HepG2 (cell line): ENCODE measurements at regions not wholly inside any gene's neighbourhood (a gene's known extent, or its start where the extent isn't known, plus 50 kb on each side); places are given as distances from the start of the nearest gene placed in this dataset.

Source experiments
- ATAC-seq: fragments of 200-7000 bp; cut with Tn5 transposase; 3 replicates; pipeline ENCODE4 v1.9.1; 2020; ENCODE audit warnings: mild to moderate bottlenecking, moderate library complexity
- BruUV-seq: library from RNA; stranded (reverse); fragments of 400-500 nt; replicated peaks from 2 replicates; lab custom pipeline; 2021; lab: Mats Ljungman, UMichigan
- CTCF ChIA-PET: fragments of 300-600 bp; formaldehyde crosslinking; extraction: SDS; loops from one replicate; lab custom pipeline; 2021; ENCODE audit warnings: low total read pairs, inconsistent platforms, low intra/inter-chr PET ratio; lab: Yijun Ruan, JAX
- POLR2A ChIA-PET: fragments of 350-600 bp; sonication (Branson Sonifier 250); formaldehyde crosslinking; loops from one replicate; lab custom pipeline; 2020; ENCODE audit warnings: antibody characterized with exemption, inconsistent platforms; lab: Yijun Ruan, JAX
- DNase-seq: peaks from one replicate; pipeline ENCODE4 v3.0.0-alpha.2; 2015; ENCODE audit warnings: low spot score
- FAIRE-seq: peaks from 3 replicates; lab custom pipeline; 2011; peaks lifted over from hg19 to GRCh38; lab: Jason Lieb, UNC
- H2AFZ ChIP-seq: one replicate; pipeline ENCODE4 v1.6.1; 2011; ENCODE audit warnings: low read length, inconsistent platforms
- H3K27ac ChIP-seq: fragments of 300-600 bp; 3 replicates; pipeline ENCODE4 v1.8.0; 2011; ENCODE audit warnings: mixed run types, mild to moderate bottlenecking, mixed read lengths, low read length, inconsistent platforms; ENCODE audit not compliant: insufficient read depth; ENCODE audit errors: extremely low read length
- H3K27me3 ChIP-seq, 2 experiments: fragments of 200-600 bp in 1 of 2; 2 replicates in 1 of 2; 3 replicates in 1 of 2; pipeline versions ENCODE4 v1.6.0 to v1.8.0; 2011; ENCODE audit warnings: low read length in 2 of 2, mild to moderate bottlenecking in 2 of 2, moderate library complexity in 2 of 2, inconsistent platforms in 1 of 2; ENCODE audit not compliant: insufficient read depth in 2 of 2, control insufficient read depth in 1 of 2
- H3K36me3 ChIP-seq, 2 experiments: fragments of 200-600 bp in 1 of 2; replicated peaks in 1 of 2; 2 replicates in 1 of 2; 3 replicates in 1 of 2; pipeline versions ENCODE4 v1.5.1 to v1.8.0; 2011; ENCODE audit warnings: low read length in 2 of 2, inconsistent platforms in 1 of 2; ENCODE audit not compliant: insufficient read depth in 2 of 2, control insufficient read depth in 1 of 2
- H3K4me1 ChIP-seq: 2 replicates; pipeline ENCODE4 v1.5.1; 2012; ENCODE audit warnings: low read length, inconsistent platforms; ENCODE audit not compliant: insufficient read depth
- H3K4me2 ChIP-seq: 2 replicates; pipeline ENCODE4 v1.6.0; 2011; ENCODE audit warnings: low read depth, low read length, inconsistent platforms
- H3K4me3 ChIP-seq, 3 experiments: fragments of 200-600 bp in 1 of 3; sonication (generic), shearing (Covaris generic) in 1 of 3; replicated peaks in 1 of 3; 2 replicates each; pipeline ENCODE4 v1.5.1; 2011 to 2016; ENCODE audit warnings: low read length in 3 of 3, inconsistent platforms in 2 of 3, low read depth in 2 of 3, mild to moderate bottlenecking in 2 of 3, control low read depth in 1 of 3, mixed read lengths in 1 of 3; ENCODE audit not compliant: insufficient read depth in 1 of 3
- H3K79me2 ChIP-seq: one replicate; pipeline ENCODE4 v1.6.1; 2011; ENCODE audit warnings: low read length, inconsistent platforms; ENCODE audit not compliant: insufficient read depth
- H3K9ac ChIP-seq: 2 replicates; pipeline ENCODE4 v1.6.0; 2011; ENCODE audit warnings: mild to moderate bottlenecking, low read depth, low read length, inconsistent platforms; ENCODE audit not compliant: insufficient read depth
- H3K9me3 ChIP-seq: 2 replicates; pipeline ENCODE4 v1.5.1; 2012; ENCODE audit warnings: mild to moderate bottlenecking, low read length
- H4K20me1 ChIP-seq: 2 replicates; pipeline ENCODE4 v1.6.0; 2011; ENCODE audit warnings: inconsistent platforms, mild to moderate bottlenecking, low read length, moderate library complexity; ENCODE audit not compliant: insufficient read depth
- AGO1 ChIP-seq: fragments of 200-400 bp; formaldehyde crosslinking; IDR thresholded peaks from 2 replicates; pipeline ENCODE4 v1.6.1; 2017; ENCODE audit warnings: mild to moderate bottlenecking, low read depth, low read length, moderate library complexity; ENCODE audit not compliant: poor library complexity, severe bottlenecking
- BHLHE40 ChIP-seq: IDR thresholded peaks from 2 replicates; pipeline ENCODE4 v1.6.1; 2011; ENCODE audit warnings: low read length, improper control_type of control experiment
- GZF1 ChIP-seq: sonication (generic); formaldehyde crosslinking; IDR thresholded peaks from 2 replicates; pipeline ENCODE4 v1.5.1; 2020; ENCODE audit warnings: mild to moderate bottlenecking, missing genetic modification reagents
- HMG20B ChIP-seq: conservative IDR thresholded peaks from 2 replicates; pipeline ENCODE4 v1.6.1; 2016; ENCODE audit warnings: missing genetic modification reagents, missing compliant biosample characterization
- KAT7 ChIP-seq: IDR thresholded peaks from 2 replicates; pipeline ENCODE4 v1.6.1; 2018; ENCODE audit warnings: borderline replicate concordance, missing compliant biosample characterization
- KLF16 ChIP-seq, 2 experiments: sonication (generic) in 1 of 2; formaldehyde crosslinking in 1 of 2; IDR thresholded peaks; 2 replicates each; pipeline versions ENCODE4 v1.6.1 to v1.8.0; 2016 to 2023; ENCODE audit warnings: missing genetic modification reagents in 2 of 2, missing compliant biosample characterization in 1 of 2
- PCBP2 ChIP-seq: fragments of 200-400 bp; formaldehyde crosslinking; optimal IDR thresholded peaks from 2 replicates; pipeline ENCODE3; 2018; ENCODE audit warnings: low read length, low read depth; ENCODE audit not compliant: poor library complexity, severe bottlenecking
- ZFP37 ChIP-seq: sonication (generic); formaldehyde crosslinking; IDR thresholded peaks from 2 replicates; pipeline ENCODE4 v1.4.0; 2020; ENCODE audit warnings: missing genetic modification reagents, borderline replicate concordance
- ZMYM2 ChIP-seq: sonication (generic); formaldehyde crosslinking; IDR thresholded peaks from 2 replicates; pipeline ENCODE4 v1.8.0; 2022; ENCODE audit warnings: mild to moderate bottlenecking, missing genetic modification reagents
- ZNF354B ChIP-seq: sonication (generic); formaldehyde crosslinking; IDR thresholded peaks from 2 replicates; pipeline ENCODE4 v1.8.0; 2022; ENCODE audit warnings: mild to moderate bottlenecking, missing genetic modification reagents
- ZNF558 ChIP-seq: sonication (generic); formaldehyde crosslinking; IDR thresholded peaks from 2 replicates; pipeline ENCODE4 v1.9.0; 2022; ENCODE audit warnings: mild to moderate bottlenecking, missing genetic modification reagents, borderline replicate concordance
- WGBS: methylation state at CpG from one replicate; pipeline ENCODE4 v1.1.6; 2017; ENCODE audit warnings: low lambda C conversion rate; 5-methylcytosine and 5-hydroxymethylcytosine counted together
- in situ Hi-C: cut with HindIII; loops from 2 replicates; pipeline ENCODE4 v1.10.0; 2017; ENCODE audit warnings: low pct_unique_long_range_greater_than_20kb; ENCODE audit not compliant: extremely low pct_ligation_motif_present
- intact Hi-C: fragments of 100-400 bp; cut with micrococcal nuclease; formaldehyde crosslinking; loops from one replicate; pipeline ENCODE4 v1.10.0; 2022; ENCODE audit not compliant: unreplicated experiment
- TF ChIP-seq, protein P1 (sequence below): sonication (generic); formaldehyde crosslinking; IDR thresholded peaks from 2 replicates; pipeline ENCODE4 v1.4.0; 2020; ENCODE audit warnings: missing genetic modification reagents, borderline replicate concordance
- TF ChIP-seq, protein P2 (sequence below): sonication (generic); formaldehyde crosslinking; IDR thresholded peaks from 2 replicates; pipeline ENCODE4 v1.4.0; 2020; ENCODE audit warnings: missing genetic modification reagents, borderline replicate concordance
- TF ChIP-seq, protein P3 (sequence below): sonication (generic); formaldehyde crosslinking; IDR thresholded peaks from 2 replicates; pipeline ENCODE4 v1.4.0; 2020; ENCODE audit warnings: mild to moderate bottlenecking, missing genetic modification reagents

DNA sequence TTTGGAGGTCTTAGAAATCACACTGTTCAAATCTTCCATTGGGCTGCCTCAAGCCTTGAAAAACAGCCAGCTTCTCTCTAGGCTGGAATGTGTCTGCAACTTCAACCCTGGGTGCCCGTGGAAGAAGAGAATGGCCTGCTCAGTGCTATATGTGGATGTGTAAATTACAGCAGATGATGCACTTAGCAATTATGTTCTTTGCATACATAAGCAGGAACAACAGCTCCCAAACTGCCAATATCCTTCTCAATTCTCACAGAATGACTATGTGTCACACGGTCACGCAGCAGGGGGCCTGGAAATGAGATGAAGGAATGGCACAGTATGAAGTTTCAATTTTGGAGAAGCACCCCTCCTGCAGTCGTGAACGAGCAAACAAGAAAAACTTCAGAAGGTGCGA lies 175.2 kb upstream of the SMARCA2 start (continued):
- TF ChIP-seq, protein P1, sequence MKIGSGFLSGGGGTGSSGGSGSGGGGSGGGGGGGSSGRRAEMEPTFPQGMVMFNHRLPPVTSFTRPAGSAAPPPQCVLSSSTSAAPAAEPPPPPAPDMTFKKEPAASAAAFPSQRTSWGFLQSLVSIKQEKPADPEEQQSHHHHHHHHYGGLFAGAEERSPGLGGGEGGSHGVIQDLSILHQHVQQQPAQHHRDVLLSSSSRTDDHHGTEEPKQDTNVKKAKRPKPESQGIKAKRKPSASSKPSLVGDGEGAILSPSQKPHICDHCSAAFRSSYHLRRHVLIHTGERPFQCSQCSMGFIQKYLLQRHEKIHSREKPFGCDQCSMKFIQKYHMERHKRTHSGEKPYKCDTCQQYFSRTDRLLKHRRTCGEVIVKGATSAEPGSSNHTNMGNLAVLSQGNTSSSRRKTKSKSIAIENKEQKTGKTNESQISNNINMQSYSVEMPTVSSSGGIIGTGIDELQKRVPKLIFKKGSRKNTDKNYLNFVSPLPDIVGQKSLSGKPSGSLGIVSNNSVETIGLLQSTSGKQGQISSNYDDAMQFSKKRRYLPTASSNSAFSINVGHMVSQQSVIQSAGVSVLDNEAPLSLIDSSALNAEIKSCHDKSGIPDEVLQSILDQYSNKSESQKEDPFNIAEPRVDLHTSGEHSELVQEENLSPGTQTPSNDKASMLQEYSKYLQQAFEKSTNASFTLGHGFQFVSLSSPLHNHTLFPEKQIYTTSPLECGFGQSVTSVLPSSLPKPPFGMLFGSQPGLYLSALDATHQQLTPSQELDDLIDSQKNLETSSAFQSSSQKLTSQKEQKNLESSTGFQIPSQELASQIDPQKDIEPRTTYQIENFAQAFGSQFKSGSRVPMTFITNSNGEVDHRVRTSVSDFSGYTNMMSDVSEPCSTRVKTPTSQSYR (CRISPR knock-in tag), result no peak
- TF ChIP-seq HMG20B (CRISPR knock-in tag) (no peak), AGO1 (no peak)

DNA sequence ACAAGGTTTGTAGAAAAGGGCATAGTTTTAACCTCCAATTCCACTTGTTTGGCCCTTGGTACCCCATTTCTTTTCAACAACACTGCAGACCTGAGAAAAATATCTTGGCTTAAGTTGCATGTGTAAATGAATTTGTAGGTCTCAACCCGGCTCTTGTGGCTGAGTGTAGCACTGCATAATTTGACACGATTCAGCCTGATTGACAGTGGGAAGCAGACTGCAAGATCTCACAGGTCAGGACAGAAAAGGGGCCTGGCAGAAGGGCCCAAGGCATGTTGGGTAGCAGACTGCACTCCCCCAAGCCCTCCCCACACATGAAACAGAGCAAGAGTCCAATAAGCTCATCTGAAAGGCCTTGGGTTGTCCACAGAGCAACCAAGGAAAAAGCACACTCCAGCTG lies 169.7 kb upstream of the SMARCA2 start:
- TF ChIP-seq, protein P2, sequence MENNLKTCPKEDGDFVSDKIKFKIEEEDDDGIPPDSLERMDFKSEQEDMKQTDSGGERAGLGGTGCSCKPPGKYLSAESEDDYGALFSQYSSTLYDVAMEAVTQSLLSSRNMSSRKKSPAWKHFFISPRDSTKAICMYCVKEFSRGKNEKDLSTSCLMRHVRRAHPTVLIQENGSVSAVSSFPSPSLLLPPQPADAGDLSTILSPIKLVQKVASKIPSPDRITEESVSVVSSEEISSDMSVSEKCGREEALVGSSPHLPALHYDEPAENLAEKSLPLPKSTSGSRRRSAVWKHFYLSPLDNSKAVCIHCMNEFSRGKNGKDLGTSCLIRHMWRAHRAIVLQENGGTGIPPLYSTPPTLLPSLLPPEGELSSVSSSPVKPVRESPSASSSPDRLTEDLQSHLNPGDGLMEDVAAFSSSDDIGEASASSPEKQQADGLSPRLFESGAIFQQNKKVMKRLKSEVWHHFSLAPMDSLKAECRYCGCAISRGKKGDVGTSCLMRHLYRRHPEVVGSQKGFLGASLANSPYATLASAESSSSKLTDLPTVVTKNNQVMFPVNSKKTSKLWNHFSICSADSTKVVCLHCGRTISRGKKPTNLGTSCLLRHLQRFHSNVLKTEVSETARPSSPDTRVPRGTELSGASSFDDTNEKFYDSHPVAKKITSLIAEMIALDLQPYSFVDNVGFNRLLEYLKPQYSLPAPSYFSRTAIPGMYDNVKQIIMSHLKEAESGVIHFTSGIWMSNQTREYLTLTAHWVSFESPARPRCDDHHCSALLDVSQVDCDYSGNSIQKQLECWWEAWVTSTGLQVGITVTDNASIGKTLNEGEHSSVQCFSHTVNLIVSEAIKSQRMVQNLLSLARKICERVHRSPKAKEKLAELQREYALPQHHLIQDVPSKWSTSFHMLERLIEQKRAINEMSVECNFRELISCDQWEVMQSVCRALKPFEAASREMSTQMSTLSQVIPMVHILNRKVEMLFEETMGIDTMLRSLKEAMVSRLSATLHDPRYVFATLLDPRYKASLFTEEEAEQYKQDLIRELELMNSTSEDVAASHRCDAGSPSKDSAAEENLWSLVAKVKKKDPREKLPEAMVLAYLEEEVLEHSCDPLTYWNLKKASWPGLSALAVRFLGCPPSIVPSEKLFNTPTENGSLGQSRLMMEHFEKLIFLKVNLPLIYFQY, result no peak
- TF ChIP-seq GZF1, result no peak
- TF ChIP-seq, protein P3, sequence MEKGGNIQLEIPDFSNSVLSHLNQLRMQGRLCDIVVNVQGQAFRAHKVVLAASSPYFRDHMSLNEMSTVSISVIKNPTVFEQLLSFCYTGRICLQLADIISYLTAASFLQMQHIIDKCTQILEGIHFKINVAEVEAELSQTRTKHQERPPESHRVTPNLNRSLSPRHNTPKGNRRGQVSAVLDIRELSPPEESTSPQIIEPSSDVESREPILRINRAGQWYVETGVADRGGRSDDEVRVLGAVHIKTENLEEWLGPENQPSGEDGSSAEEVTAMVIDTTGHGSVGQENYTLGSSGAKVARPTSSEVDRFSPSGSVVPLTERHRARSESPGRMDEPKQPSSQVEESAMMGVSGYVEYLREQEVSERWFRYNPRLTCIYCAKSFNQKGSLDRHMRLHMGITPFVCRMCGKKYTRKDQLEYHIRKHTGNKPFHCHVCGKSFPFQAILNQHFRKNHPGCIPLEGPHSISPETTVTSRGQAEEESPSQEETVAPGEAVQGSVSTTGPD (CRISPR knock-in tag), result no peak
- TF ChIP-seq ZNF558 (CRISPR knock-in tag), result no peak
- no peak for TF ChIP-seq ZMYM2 (CRISPR knock-in tag)
- no peak for TF ChIP-seq ZFP37
- TF ChIP-seq KLF16 (CRISPR knock-in tag; IDR thresholded peaks at IDR 0.05), result no peak
- TF ChIP-seq KAT7 (CRISPR knock-in tag), result no peak
- no peak for TF ChIP-seq BHLHE40
- no peak for TF ChIP-seq PCBP2
- TF ChIP-seq ZNF354B (CRISPR knock-in tag), result no peak
- BruUV-seq, result no TSS peak
- no peak for FAIRE-seq
- no peaks in the 10 kb centered on the region for H3K4me1 ChIP-seq
- no peak overlapping the region for H2AFZ ChIP-seq
- H3K27me3 ChIP-seq, result no peaks in the 10 kb centered on the region
- ATAC-seq, result no peak
- CTCF ChIA-PET, result no interaction called here
- no peak overlapping the region for H3K27ac ChIP-seq
- no peak for DNase-seq
- H4K20me1 ChIP-seq, result no peaks in the 10 kb centered on the region
- no peak overlapping the region for H3K4me3 ChIP-seq
- in situ Hi-C loops (loop anchor here (25.0 kb wide), 1 partner anchor 383 kb away; no protein-coding TSS in a partner anchor), intact Hi-C loops (no loop called here)
- no peak overlapping the region for H3K4me2 ChIP-seq
- 0% methylated on average over 2 of the region's 2 CpGs for WGBS
- H3K36me3 ChIP-seq, result no peaks in the 10 kb centered on the region
- POLR2A ChIA-PET, result no interaction called here
- H3K79me2 ChIP-seq, result no peaks in the 10 kb centered on the region
- H3K9ac ChIP-seq, result no peak overlapping the region
- H3K9me3 ChIP-seq, result no peaks in the 10 kb centered on the region
